ENCODE measurements at regions not wholly inside any gene's neighbourhood (a gene's known extent, or its start where the extent isn't known, plus 50 kb on each side); places are given as distances from the start of the nearest gene placed in this dataset.

DNA sequence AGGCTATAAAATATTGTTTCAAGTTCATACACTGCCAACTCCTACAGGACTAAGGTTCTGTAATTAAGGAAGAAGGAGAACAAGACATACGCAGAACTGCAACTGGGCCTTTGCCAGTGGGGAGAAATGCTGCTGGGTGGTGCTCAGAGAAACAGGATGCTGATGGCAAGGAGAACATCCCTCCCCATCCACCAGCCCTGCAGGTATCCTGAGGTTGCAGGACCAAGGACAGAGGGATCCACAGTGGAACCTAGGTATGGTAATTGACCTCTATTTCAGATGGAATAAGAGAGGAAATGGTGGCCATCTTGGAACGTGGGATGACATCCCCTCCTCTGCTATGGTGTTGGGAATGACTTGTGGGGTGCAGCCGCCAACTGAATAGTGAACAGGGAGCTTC is 206.3 kb upstream of the S1PR3 start:
- no peak overlapping the region for H3K4me3 ChIP-seq (IDR thresholded peaks at IDR 0.05; ENCODE audit: insufficient read depth, low read depth, low read length)
- no peaks in the 10 kb centered on the region for H4K20me1 ChIP-seq (ENCODE audit: insufficient read depth)
- H3K4me1 ChIP-seq (ENCODE audit: low read depth, poor library complexity, severe bottlenecking), result no peaks in the 10 kb centered on the region
- TF ChIP-seq, protein P1, sequence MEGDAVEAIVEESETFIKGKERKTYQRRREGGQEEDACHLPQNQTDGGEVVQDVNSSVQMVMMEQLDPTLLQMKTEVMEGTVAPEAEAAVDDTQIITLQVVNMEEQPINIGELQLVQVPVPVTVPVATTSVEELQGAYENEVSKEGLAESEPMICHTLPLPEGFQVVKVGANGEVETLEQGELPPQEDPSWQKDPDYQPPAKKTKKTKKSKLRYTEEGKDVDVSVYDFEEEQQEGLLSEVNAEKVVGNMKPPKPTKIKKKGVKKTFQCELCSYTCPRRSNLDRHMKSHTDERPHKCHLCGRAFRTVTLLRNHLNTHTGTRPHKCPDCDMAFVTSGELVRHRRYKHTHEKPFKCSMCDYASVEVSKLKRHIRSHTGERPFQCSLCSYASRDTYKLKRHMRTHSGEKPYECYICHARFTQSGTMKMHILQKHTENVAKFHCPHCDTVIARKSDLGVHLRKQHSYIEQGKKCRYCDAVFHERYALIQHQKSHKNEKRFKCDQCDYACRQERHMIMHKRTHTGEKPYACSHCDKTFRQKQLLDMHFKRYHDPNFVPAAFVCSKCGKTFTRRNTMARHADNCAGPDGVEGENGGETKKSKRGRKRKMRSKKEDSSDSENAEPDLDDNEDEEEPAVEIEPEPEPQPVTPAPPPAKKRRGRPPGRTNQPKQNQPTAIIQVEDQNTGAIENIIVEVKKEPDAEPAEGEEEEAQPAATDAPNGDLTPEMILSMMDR (conservative IDR thresholded peaks at IDR 0.05; ENCODE audit: low read depth, low read length), result no peak
- no peaks in the 10 kb centered on the region for H3K79me2 ChIP-seq (ENCODE audit: insufficient read depth, low read depth)
- no peak overlapping the region for H3K9ac ChIP-seq
- H3K27ac ChIP-seq, result no peak overlapping the region
- H3K27me3 ChIP-seq (ENCODE audit: insufficient read depth, low read depth), result no peaks in the 10 kb centered on the region
- no peak overlapping the region for H3K4me2 ChIP-seq
- H2AFZ ChIP-seq (ENCODE audit: low read depth), result no peak overlapping the region
- H3K36me3 ChIP-seq (ENCODE audit: insufficient read depth), result no peaks in the 10 kb centered on the region

DNA sequence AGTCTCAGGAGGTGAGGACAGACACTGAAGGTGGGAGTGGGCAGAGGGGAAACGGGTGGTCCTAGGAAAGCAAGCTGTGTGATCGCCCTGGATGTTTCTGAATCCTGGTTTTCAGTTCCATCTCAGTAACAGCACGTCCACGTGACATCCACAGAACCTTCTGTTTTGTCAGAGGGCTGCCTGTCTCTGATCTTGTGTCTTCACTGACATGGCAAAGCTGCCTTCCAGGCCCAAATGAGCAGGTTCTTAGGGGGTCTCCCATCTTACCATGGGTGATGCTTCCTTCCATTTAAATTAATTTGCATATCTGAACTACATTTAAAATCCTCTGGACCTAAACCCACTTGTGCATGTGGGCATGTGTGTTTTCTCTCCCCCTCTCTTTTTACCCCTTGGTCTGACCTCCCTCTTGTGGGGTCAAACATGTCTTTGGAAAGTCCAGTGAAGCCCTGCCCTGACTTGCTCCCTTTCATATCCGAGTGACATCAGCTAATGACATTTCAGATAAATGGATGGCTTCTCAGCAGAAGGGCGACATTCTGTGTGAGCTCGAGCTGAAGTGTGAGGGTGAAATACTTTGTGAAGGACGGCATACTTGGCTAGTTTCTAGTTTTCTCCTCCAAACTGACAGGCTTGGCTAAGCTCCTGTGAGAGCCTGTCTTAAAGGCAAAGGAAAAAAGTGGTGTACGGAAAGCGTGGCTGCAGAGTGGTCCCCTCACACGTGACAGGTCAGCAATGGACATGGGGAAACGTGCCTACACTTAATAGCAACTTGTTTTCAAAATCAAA is 204.8 kb upstream of the S1PR3 start:
- Histone ChIP-seq H3K27ac (no peak overlapping the region), H3K79me2 (ENCODE audit: insufficient read depth, low read depth) (no peaks in the 10 kb centered on the region), H3K4me2 (no peak overlapping the region), H3K4me3 (IDR thresholded peaks at IDR 0.05; ENCODE audit: insufficient read depth, low read depth, low read length) (no peak overlapping the region), H3K27me3 (ENCODE audit: insufficient read depth, low read depth) (no peaks in the 10 kb centered on the region), H2AFZ (ENCODE audit: low read depth) (no peak overlapping the region), H4K20me1 (ENCODE audit: insufficient read depth) (no peaks in the 10 kb centered on the region), H3K4me1 (ENCODE audit: low read depth, poor library complexity, severe bottlenecking) (no peaks in the 10 kb centered on the region), H3K36me3 (ENCODE audit: insufficient read depth) (no peaks in the 10 kb centered on the region), H3K9ac (no peak overlapping the region)
- TF ChIP-seq, protein P1 (conservative IDR thresholded peaks at IDR 0.05; ENCODE audit: low read depth, low read length), result no peak

DNA sequence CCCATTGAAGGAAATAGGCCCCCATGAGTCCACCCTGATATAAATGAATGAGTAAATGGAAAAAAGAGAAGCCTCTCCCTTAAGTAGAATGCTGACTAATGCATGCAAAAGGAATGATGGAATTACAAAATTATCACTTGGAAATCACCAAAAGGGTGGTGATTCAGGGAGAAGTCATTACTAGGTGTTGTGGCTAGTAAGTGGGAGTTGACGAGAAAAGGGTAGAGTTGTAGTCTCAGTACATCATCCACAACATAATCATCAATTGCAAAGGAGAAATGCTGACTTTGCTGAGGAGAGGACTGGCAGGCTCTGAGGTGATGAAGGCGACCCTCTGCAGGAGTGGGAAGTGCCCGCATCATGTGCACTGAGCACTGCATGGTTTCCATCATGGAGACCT is 201.5 kb upstream of the S1PR3 start:
- Histone ChIP-seq H2AFZ (ENCODE audit: low read depth) (no peak overlapping the region), H3K36me3 (ENCODE audit: insufficient read depth) (no peaks in the 10 kb centered on the region), H4K20me1 (ENCODE audit: insufficient read depth) (no peaks in the 10 kb centered on the region), H3K4me3 (IDR thresholded peaks at IDR 0.05; ENCODE audit: insufficient read depth, low read depth, low read length) (no peak overlapping the region), H3K27ac (no peak overlapping the region), H3K4me1 (ENCODE audit: low read depth, poor library complexity, severe bottlenecking) (no peaks in the 10 kb centered on the region), H3K79me2 (ENCODE audit: insufficient read depth, low read depth) (no peaks in the 10 kb centered on the region), H3K27me3 (ENCODE audit: insufficient read depth, low read depth) (no peaks in the 10 kb centered on the region), H3K4me2 (no peak overlapping the region), H3K9ac (no peak overlapping the region)
- TF ChIP-seq, protein P1 (conservative IDR thresholded peaks at IDR 0.05; ENCODE audit: low read depth, low read length), result no peak

DNA sequence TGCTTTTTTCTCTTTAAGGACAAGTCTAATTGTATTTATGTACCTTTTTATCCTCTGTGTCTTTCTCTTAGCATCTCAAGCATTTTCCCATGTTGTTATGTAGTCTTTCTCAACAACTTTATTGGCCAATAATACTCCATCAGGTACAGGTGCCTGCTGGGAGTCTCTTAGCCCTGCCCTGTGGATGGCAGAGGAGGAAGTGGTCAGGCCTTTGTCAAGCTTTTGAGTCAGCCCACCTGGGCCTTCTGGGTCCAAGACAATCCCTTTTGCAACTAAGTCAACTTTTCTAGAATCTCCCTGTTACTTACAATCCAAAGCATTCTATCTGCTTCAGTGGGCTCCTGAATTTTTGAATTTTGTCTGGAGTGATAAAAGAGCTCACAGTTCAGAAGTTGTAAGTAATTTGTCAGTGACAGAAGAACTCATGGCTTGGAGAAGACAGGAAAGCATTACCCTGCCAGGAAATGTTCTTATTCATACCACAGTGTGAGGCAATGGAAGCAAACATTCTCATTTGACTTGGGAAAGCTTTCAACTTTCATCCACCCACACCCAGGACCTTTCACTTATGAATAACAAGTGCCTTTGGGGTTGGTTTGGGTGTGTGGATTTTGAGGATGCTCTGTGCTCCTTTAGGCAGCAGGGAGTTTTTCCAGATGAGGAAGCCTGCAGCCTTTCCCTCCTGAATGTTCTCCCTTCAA is 200.0 kb upstream of the S1PR3 start:
- no peaks in the 10 kb centered on the region for H3K27me3 ChIP-seq (ENCODE audit: insufficient read depth, low read depth)
- no peaks in the 10 kb centered on the region for H3K4me1 ChIP-seq (ENCODE audit: low read depth, poor library complexity, severe bottlenecking)
- H3K79me2 ChIP-seq (ENCODE audit: insufficient read depth, low read depth), result no peaks in the 10 kb centered on the region
- TF ChIP-seq, protein P1 (conservative IDR thresholded peaks at IDR 0.05; ENCODE audit: low read depth, low read length), result no peak
- no peak overlapping the region for H3K27ac ChIP-seq
- H3K9ac ChIP-seq, result no peak overlapping the region
- no peak overlapping the region for H3K4me3 ChIP-seq (IDR thresholded peaks at IDR 0.05; ENCODE audit: insufficient read depth, low read depth, low read length)
- no peak overlapping the region for H3K4me2 ChIP-seq
- H3K36me3 ChIP-seq (ENCODE audit: insufficient read depth), result no peaks in the 10 kb centered on the region
- H4K20me1 ChIP-seq (ENCODE audit: insufficient read depth), result no peaks in the 10 kb centered on the region
- H2AFZ ChIP-seq (ENCODE audit: low read depth), result no peak overlapping the region

Data from KMS-11 (cell line).